NCI-H345 (cell line): ENCODE measurements at regions not wholly inside any gene's neighbourhood (a gene's known extent, or its start where the extent isn't known, plus 50 kb on each side); places are given as distances from the start of the nearest gene placed in this dataset.
"Not testable (repeated sequence)": the region's sequence is repeated elsewhere in the genome, so short reads cannot be mapped to it uniquely, and the experiment has no call there.

Experiments used
- DNase-seq: peaks from one replicate; lab custom pipeline; 2025; lab: John Stamatoyannopoulos, UW

- no peak for DNase-seq
Measured at GRCh38 chr21:15119486-15119885, 54.7 kb upstream of the NRIP1 start.

- no peak for DNase-seq
Measured at GRCh38 chr21:15121097-15121654, 56.4 kb upstream of the NRIP1 start.

- DNase-seq: no peak
Measured at GRCh38 chr21:15121655-15122120, 56.9 kb upstream of the NRIP1 start.

GRCh38 chr21:15122241-15122640 lies 57.4 kb upstream of the NRIP1 start:
- no peak for DNase-seq

GRCh38 chr21:15124731-15125130 lies 59.9 kb upstream of the NRIP1 start:
- no peak for DNase-seq

- no peak for DNase-seq
Measured at GRCh38 chr21:15126948-15127347, 62.1 kb upstream of the NRIP1 start.

- DNase-seq: no peak
Measured at GRCh38 chr21:15127437-15127836, 62.6 kb upstream of the NRIP1 start.

- DNase-seq: no peak
Measured at GRCh38 chr21:15128267-15128666, 63.5 kb upstream of the NRIP1 start.

GRCh38 chr21:15128714-15129113 lies 63.9 kb upstream of the NRIP1 start:
- DNase-seq: not testable (repeated sequence)

GRCh38 chr21:15130326-15130725 lies 65.5 kb upstream of the NRIP1 start:
- DNase-seq: no peak

- DNase-seq: no peak
Measured at GRCh38 chr21:15130751-15131150, 66.0 kb upstream of the NRIP1 start.

- DNase-seq: no peak
Measured at GRCh38 chr21:15132781-15133180, 68.0 kb upstream of the NRIP1 start.

GRCh38 chr21:15134701-15135470 lies 70.1 kb upstream of the NRIP1 start:
- DNase-seq: no peak

- DNase-seq: no peak
Measured at GRCh38 chr21:15135867-15136629, 71.2 kb upstream of the NRIP1 start.

GRCh38 chr21:15138490-15138889 lies 73.7 kb upstream of the NRIP1 start:
- no peak for DNase-seq

- no peak for DNase-seq
Measured at GRCh38 chr21:15139898-15140297, 75.1 kb upstream of the NRIP1 start.

- no peak for DNase-seq
Measured at GRCh38 chr21:15140321-15141019, 75.7 kb upstream of the NRIP1 start.

- no peak for DNase-seq
Measured at GRCh38 chr21:15141261-15141970, 76.6 kb upstream of the NRIP1 start.

- DNase-seq: no peak
Measured at GRCh38 chr21:15144026-15144425, 79.2 kb upstream of the NRIP1 start.

- DNase-seq: no peak
Measured at GRCh38 chr21:15148437-15148836, 83.6 kb upstream of the NRIP1 start.

GRCh38 chr21:15149600-15150224 lies 84.9 kb upstream of the NRIP1 start:
- no peak for DNase-seq
